HFFc6 (cell line): ENCODE measurements at regions not wholly inside any gene's neighbourhood (a gene's known extent, or its start where the extent isn't known, plus 50 kb on each side); places are given as distances from the start of the nearest gene placed in this dataset.

Experiments used
- DNase-seq: peaks from one replicate; pipeline ENCODE4 v3.0.0-alpha.2; 2018
- H3K27ac Mint-ChIP-seq: 2 replicates; pipeline ENCODE4 v1.8.0; 2020; ENCODE audit warnings: mild to moderate bottlenecking, mixed read lengths
- H3K27me3 Mint-ChIP-seq: 2 replicates; pipeline ENCODE4 v1.8.0; 2021; ENCODE audit warnings: mild to moderate bottlenecking, moderate library complexity, mixed read lengths; ENCODE audit not compliant: insufficient read depth
- H3K36me3 Mint-ChIP-seq: 2 replicates; pipeline ENCODE4 v1.8.0; 2021; ENCODE audit warnings: low read depth, mixed read lengths
- H3K4me1 Mint-ChIP-seq: 2 replicates; pipeline ENCODE4 v1.8.0; 2020; ENCODE audit warnings: low read depth, mixed read lengths
- H3K4me3 Mint-ChIP-seq: 2 replicates; pipeline ENCODE4 v1.8.0; 2020; ENCODE audit warnings: mild to moderate bottlenecking, moderate library complexity, mixed read lengths
- H3K9me3 Mint-ChIP-seq: 2 replicates; pipeline ENCODE4 v1.8.0; 2020; ENCODE audit warnings: mild to moderate bottlenecking, mixed read lengths
- CTCF ChIP-seq: fragments of 200-600 bp; sonication (generic); IDR thresholded peaks from 2 replicates; pipeline ENCODE4 v1.5.0; 2021; ENCODE audit warnings: antibody characterized with exemption, mild to moderate bottlenecking

DNA sequence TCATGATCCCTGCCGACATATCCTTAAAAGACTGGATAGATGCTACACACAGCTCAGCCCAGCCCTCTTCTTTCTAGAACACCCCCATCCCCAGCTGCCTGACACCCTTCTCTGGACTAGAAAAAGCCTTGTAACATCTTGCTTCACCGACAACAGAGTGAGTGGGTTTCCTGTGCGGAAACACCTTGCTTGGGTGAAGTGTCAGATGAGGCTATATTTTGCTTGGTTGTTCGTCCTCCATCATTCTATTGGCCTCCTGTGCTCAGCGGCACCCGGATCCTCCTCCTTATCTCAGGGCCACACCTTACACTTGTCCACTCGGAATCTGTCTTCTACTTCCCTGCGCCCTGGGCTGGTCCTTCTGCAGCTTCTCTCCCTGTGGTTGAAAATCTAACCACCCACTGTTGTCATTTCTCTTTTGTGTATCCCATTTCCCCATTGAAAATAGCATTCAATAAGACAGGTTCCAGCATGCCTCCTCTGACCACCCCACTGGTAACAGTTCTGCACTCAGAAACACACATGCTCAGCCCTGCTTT is 101.3 kb upstream of the MLN start:
- no peak for DNase-seq
- no peak for TF ChIP-seq CTCF
- H3K4me3 Mint-ChIP-seq: no peak overlapping the region
- peaks cover 68% of the 10 kb centered on the region for H3K27me3 Mint-ChIP-seq
- H3K9me3 Mint-ChIP-seq: peaks cover 6% of the 10 kb centered on the region
- H3K27ac Mint-ChIP-seq: no peak overlapping the region
- no peaks in the 10 kb centered on the region for H3K4me1 Mint-ChIP-seq
- peaks cover 6% of the 10 kb centered on the region; the same call in 1 of the 2 replicates for H3K36me3 Mint-ChIP-seq

GRCh38 chr6:33904747-33905065 is 100.9 kb upstream of the MLN start:
- H3K4me1 Mint-ChIP-seq: no peaks in the 10 kb centered on the region
- H3K27ac Mint-ChIP-seq: no peak overlapping the region
- peaks cover 9% of the 10 kb centered on the region for H3K9me3 Mint-ChIP-seq
- DNase-seq: no peak
- H3K4me3 Mint-ChIP-seq: no peak overlapping the region
- peaks cover 6% of the 10 kb centered on the region; the same call in 1 of the 2 replicates for H3K36me3 Mint-ChIP-seq
- no peak for TF ChIP-seq CTCF
- H3K27me3 Mint-ChIP-seq: peaks cover 65% of the 10 kb centered on the region

- H3K36me3 Mint-ChIP-seq: peaks cover 6% of the 10 kb centered on the region; the same call in 1 of the 2 replicates
- peaks cover 9% of the 10 kb centered on the region for H3K9me3 Mint-ChIP-seq
- no peak for DNase-seq
- TF ChIP-seq CTCF: no peak
- H3K4me1 Mint-ChIP-seq: no peaks in the 10 kb centered on the region
- H3K4me3 Mint-ChIP-seq: no peak overlapping the region
- peaks cover 67% of the 10 kb centered on the region for H3K27me3 Mint-ChIP-seq
- no peak overlapping the region for H3K27ac Mint-ChIP-seq
Measured at GRCh38 chr6:33904050-33904746, 100.4 kb upstream of the MLN start.

DNA sequence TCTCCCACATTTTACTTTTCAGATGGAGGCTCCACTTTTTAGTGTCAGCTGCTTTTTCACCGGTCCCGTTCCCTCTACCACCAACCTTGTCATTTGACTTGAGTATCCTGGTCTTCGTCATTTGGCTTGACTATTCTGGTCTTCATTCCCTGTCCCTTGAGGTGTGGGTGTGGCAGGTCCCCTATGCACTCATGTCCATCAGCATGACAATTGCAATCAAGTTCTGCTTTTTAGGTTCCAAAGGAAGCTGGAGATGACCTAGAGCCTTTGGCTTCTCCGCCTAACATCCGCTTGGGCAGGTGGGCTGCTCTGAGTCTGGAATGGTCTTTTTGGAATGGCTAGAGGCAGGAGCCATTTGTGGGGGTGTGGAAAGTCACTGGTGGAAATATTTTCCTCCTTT is 99.8 kb upstream of the MLN start:
- Mint-ChIP-seq H3K9me3 (peaks cover 9% of the 10 kb centered on the region), H3K27ac (no peak overlapping the region), H3K27me3 (peaks cover 66% of the 10 kb centered on the region), H3K36me3 (peaks cover 6% of the 10 kb centered on the region; the same call in 1 of the 2 replicates), H3K4me3 (no peak overlapping the region), H3K4me1 (no peaks in the 10 kb centered on the region)
- DNase-seq: no peak
- no peak for TF ChIP-seq CTCF

DNA sequence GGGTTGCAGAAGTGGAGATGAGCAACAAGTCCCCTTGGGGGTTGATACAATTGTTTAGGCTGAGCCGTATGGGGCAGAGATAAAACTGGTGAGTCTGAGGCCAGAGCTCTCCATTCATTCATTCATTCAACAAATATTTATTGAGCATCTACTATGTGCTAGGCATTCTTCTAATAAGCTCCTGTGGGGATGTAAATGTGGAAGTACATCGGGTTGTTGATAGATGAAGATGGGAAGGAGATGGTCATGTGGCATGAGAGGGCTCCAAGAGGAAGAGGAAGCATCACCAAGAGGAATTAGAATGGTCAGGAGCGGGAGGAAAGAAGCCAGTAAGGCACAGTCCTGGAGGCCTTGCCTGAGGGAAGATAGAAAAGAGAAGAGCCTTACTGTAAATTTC is 98.7 kb upstream of the MLN start:
- H3K27ac Mint-ChIP-seq: no peak overlapping the region
- no peaks in the 10 kb centered on the region for H3K4me1 Mint-ChIP-seq
- peaks cover 6% of the 10 kb centered on the region; the same call in 1 of the 2 replicates for H3K36me3 Mint-ChIP-seq
- no peak overlapping the region for H3K4me3 Mint-ChIP-seq
- TF ChIP-seq CTCF: no peak
- peaks cover 9% of the 10 kb centered on the region for H3K9me3 Mint-ChIP-seq
- DNase-seq: no peak
- peaks cover 66% of the 10 kb centered on the region for H3K27me3 Mint-ChIP-seq
